ENCODE measurements at regions not wholly inside any gene's neighbourhood (a gene's known extent, or its start where the extent isn't known, plus 50 kb on each side); places are given as distances from the start of the nearest gene placed in this dataset.

- no peak overlapping the region for H3K4me3 ChIP-seq (ENCODE audit: low read length in 3 of 3)
- H3K9me3 ChIP-seq (ENCODE audit: control insufficient read depth in 2 of 3, insufficient read depth in 1 of 3, low read length in 3 of 3) = peaks cover 0 to 11% (median 0%) of the 10 kb centered on the region in 3 donors
- FAIRE-seq = no peak
- DNase-seq = no peak
- no peak overlapping the region for H3K27ac ChIP-seq (ENCODE audit: low read depth in 2 of 2, low read length in 2 of 2)
- H3K27me3 ChIP-seq (ENCODE audit: control insufficient read depth, insufficient read depth, low read length) = no peaks in the 10 kb centered on the region
- H3K36me3 ChIP-seq (ENCODE audit: control insufficient read depth in 2 of 3, insufficient read depth in 3 of 3, low read length in 3 of 3) = no peaks in the 10 kb centered on the region
- H3K4me1 ChIP-seq (ENCODE audit: control insufficient read depth in 2 of 3, insufficient read depth in 2 of 3, low read depth in 1 of 3, low read length in 3 of 3) = no peaks in the 10 kb centered on the region
- intact Hi-C loops (cut with DNase I) = no loop called here
- H3K9ac ChIP-seq (ENCODE audit: low read length in 3 of 3) = no peak overlapping the region
- TF ChIP-seq CTCF (IDR thresholded peaks at IDR 0.05; ENCODE audit: borderline replicate concordance, extremely low read depth, insufficient read depth) = no peak
These were observed 532.4 kb downstream of the TLR4 start for GRCh38 chr9:118236625-118237024.

GRCh38 chr9:118238139-118238538 is 533.9 kb downstream of the TLR4 start:
- no peaks in the 10 kb centered on the region for H3K27me3 ChIP-seq (ENCODE audit: control insufficient read depth, insufficient read depth, low read length)
- FAIRE-seq (no peak), DNase-seq (no peak)
- no peaks in the 10 kb centered on the region for H3K4me1 ChIP-seq (ENCODE audit: control insufficient read depth in 2 of 3, insufficient read depth in 2 of 3, low read depth in 1 of 3, low read length in 3 of 3)
- H3K36me3 ChIP-seq (ENCODE audit: control insufficient read depth in 2 of 3, insufficient read depth in 3 of 3, low read length in 3 of 3) = no peaks in the 10 kb centered on the region
- no peak overlapping the region for H3K9ac ChIP-seq (ENCODE audit: low read length in 3 of 3)
- H3K4me3 ChIP-seq (ENCODE audit: low read length in 3 of 3) = no peak overlapping the region
- intact Hi-C loops (cut with DNase I) = no loop called here
- TF ChIP-seq CTCF (IDR thresholded peaks at IDR 0.05; ENCODE audit: borderline replicate concordance, extremely low read depth, insufficient read depth) = no peak
- H3K27ac ChIP-seq (ENCODE audit: low read depth in 2 of 2, low read length in 2 of 2) = no peak overlapping the region
- peaks cover 0 to 11% (median 0%) of the 10 kb centered on the region in 3 donors for H3K9me3 ChIP-seq (ENCODE audit: control insufficient read depth in 2 of 3, insufficient read depth in 1 of 3, low read length in 3 of 3)

GRCh38 chr9:118252027-118252426 is 547.8 kb downstream of the TLR4 start:
- Histone ChIP-seq H3K4me1 (ENCODE audit: control insufficient read depth in 2 of 3, insufficient read depth in 2 of 3, low read depth in 1 of 3, low read length in 3 of 3) (no peaks in the 10 kb centered on the region), H3K36me3 (ENCODE audit: control insufficient read depth in 2 of 3, insufficient read depth in 3 of 3, low read length in 3 of 3) (no peaks in the 10 kb centered on the region), H3K4me3 (ENCODE audit: low read length in 3 of 3) (no peak overlapping the region), H3K27ac (ENCODE audit: low read depth in 2 of 2, low read length in 2 of 2) (no peak overlapping the region), H3K27me3 (ENCODE audit: control insufficient read depth, insufficient read depth, low read length) (no peaks in the 10 kb centered on the region), H3K9me3 (ENCODE audit: control insufficient read depth in 2 of 3, insufficient read depth in 1 of 3, low read length in 3 of 3) (peaks cover 0 to 9% (median 9%) of the 10 kb centered on the region in 3 donors), H3K9ac (ENCODE audit: low read length in 3 of 3) (no peak overlapping the region)
- intact Hi-C loops (cut with DNase I) = no loop called here
- no peak for TF ChIP-seq CTCF (IDR thresholded peaks at IDR 0.05; ENCODE audit: borderline replicate concordance, extremely low read depth, insufficient read depth)
- FAIRE-seq = no peak
- DNase-seq = no peak

GRCh38 chr9:118262191-118262590 is 558.0 kb downstream of the TLR4 start:
- Histone ChIP-seq H3K27me3 (ENCODE audit: control insufficient read depth, insufficient read depth, low read length) (no peaks in the 10 kb centered on the region), H3K27ac (ENCODE audit: low read depth in 2 of 2, low read length in 2 of 2) (no peak overlapping the region), H3K36me3 (ENCODE audit: control insufficient read depth in 2 of 3, insufficient read depth in 3 of 3, low read length in 3 of 3) (no peaks in the 10 kb centered on the region), H3K9me3 (ENCODE audit: control insufficient read depth in 2 of 3, insufficient read depth in 1 of 3, low read length in 3 of 3) (no peaks in the 10 kb centered on the region), H3K4me3 (ENCODE audit: low read length in 3 of 3) (no peak overlapping the region), H3K4me1 (ENCODE audit: control insufficient read depth in 2 of 3, insufficient read depth in 2 of 3, low read depth in 1 of 3, low read length in 3 of 3) (no peaks in the 10 kb centered on the region), H3K9ac (ENCODE audit: low read length in 3 of 3) (no peak overlapping the region)
- no peak for FAIRE-seq
- intact Hi-C loops (cut with DNase I) = no loop called here
- TF ChIP-seq CTCF (IDR thresholded peaks at IDR 0.05; ENCODE audit: borderline replicate concordance, extremely low read depth, insufficient read depth) = no peak
- DNase-seq = no peak
